NOMO-1 (cell line): ENCODE measurements at regions not wholly inside any gene's neighbourhood (a gene's known extent, or its start where the extent isn't known, plus 50 kb on each side); places are given as distances from the start of the nearest gene placed in this dataset.
A peak's percentile ranks its signal among the peaks of the same experiment; 100 is the strongest.

Source experiments
- DNase-seq, 2 experiments: peaks; one replicate each; lab custom pipeline; 2025; ENCODE audit not compliant: unreplicated experiment in 2 of 2; lab: John Stamatoyannopoulos, UW

DNA sequence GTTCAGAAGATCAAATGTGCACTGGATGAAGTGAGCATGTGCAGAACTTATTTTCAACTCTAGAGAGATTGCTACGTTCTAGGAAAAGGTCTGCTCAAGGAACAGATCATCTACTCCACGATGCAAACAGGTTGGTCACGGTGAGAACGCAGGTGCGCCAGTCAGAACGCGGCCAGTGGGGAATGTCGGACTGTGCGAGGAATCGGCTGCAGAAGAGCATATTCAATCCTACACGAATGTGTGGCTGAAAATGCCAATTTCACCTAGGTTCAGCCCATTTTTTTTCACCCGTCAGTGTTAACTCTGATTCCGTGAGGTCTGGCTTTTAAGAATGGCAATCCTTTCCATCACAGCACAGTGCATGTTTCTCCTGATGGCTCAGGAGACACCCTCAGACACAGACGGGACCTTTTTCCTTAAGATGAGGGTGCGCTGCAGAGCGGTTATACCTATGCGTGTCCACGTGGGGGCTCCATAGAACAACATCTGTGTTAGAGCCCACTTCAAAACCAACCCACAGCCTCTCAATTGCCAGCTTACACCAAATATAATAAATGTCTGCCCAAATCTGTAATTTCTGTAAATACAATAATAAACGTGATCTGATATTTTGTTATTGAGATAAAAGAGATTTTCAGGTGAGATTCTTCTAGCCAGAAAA lies 250.4 kb downstream of the FOXA2 start:
- DNase-seq: peak; percentile 14 to 47

DNA sequence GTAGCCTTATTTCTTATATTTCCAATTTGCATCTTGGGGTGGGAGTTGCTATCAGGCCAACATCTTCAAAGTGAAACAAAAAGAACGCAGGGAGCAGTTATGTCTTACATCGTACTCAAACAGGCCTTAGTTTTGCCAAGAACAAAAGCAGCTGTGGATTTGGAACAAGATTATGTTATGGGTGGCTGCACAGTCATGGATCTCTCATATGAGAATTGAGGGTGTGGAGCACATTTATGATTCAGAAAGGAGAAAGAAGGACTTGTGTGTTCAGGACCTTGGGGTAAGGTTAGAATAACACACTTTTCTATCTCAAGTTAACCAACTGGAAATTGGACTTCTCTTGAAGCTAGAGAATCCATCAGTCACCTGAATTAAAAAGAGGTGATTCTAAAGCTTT lies 259.9 kb downstream of the FOXA2 start:
- no peak for DNase-seq

DNA sequence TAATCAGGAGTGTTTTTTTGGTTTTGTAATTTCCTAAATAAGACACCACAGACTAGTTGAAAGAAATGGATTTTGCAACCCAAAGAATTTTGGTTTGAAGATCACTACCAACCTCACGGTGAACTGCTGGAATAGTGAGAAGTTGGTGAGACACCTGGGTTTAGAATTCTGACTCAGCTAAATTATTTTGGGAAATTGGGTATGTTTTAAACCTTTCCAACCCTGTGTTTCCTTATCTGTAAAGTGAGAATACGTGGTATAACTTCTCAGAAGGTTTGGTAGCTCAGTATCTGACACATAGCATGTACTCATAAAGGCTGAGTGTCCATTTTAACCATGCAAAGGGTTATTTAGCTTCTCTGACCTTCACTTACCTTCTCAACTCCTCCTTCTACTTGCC lies 261.9 kb downstream of the FOXA2 start:
- no peak for DNase-seq

DNA sequence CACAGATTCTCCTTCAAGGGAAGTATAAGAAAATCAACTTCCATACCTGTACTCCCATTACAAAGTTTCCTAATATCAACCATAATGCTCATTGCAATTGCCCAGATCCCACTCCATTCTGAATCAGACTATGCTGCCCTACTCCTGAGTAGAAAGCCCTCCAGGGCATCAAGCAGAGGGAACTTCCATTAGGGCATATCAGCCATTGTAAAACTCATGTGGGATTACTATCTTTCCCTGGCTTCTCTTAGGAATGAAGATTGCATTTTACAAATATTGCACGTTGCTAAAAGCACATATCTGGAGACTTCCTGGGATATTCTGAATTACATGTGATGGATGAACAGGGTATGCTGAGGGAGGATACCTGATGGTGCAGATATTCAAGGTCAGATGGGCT lies 263.2 kb downstream of the FOXA2 start:
- DNase-seq: no peak

DNA sequence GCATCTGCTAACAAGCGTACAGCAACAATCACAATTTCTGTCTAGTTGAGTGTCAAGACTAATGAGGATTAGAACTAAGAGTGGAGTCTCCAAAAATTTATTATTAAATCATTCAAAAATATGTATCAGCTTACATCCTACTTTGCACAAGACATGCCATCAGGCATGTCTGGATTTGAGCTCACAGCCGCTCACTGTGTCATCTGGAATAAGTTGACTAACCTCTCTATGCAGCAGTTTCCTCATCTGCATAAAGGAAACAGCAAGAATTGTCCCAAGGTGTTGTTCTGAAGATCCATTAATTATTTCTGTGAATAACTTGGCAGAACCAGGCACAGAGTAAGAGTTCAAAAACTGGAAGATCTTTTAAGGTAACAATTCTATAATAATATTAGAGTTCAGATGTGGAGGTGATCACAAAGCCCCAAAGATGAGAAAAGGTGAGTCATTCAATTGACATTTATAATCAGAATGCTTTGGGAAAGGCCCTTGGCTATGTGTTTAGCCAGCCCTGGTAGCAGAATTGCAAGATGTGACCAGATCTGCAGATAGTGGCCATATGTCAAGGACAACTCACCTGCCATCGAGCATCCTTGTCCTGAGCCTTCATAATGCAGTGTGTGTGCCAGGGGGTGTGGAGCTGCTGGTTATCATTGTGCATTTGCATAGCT lies 264.0 kb downstream of the FOXA2 start:
- DNase-seq: no peak

DNA sequence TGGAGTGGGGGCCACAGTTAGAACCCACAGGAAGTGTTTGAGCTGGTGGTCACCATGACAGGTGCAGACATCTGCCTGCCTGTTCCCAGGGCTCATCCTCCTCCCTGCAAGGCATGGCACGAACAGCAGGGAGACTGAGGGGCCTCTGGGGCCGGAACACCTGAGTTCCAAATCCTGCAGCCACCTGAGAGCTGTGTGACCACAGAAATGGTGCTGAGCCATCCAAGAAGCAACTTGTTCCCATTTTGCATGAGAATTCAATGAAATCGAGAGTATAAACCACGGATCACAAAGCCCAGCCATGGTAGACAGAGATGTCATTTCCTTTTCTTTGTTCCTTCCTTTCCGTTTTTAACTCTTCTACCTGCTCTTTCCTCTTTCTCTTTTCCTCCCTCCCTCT lies 268.6 kb downstream of the FOXA2 start:
- no peak for DNase-seq

DNA sequence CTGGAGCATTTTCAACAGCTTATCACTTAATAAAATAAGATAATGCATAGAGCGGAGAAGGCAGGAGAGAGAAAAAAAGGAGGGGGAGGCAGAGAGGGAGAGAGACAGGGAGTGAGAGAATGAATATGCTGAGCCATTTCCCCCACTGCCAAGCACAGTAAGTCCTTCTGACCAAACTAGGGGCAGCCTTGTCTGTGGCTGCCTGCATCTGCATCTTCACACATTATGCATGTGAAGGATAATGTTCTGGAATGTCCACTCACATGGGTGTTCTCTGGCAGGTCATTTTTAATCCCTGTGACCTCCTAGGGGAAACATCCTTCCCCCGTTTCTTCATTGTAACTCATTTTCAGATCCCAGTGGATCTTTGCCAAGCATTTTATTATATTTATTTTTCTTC lies 269.3 kb downstream of the FOXA2 start:
- no peak for DNase-seq

DNA sequence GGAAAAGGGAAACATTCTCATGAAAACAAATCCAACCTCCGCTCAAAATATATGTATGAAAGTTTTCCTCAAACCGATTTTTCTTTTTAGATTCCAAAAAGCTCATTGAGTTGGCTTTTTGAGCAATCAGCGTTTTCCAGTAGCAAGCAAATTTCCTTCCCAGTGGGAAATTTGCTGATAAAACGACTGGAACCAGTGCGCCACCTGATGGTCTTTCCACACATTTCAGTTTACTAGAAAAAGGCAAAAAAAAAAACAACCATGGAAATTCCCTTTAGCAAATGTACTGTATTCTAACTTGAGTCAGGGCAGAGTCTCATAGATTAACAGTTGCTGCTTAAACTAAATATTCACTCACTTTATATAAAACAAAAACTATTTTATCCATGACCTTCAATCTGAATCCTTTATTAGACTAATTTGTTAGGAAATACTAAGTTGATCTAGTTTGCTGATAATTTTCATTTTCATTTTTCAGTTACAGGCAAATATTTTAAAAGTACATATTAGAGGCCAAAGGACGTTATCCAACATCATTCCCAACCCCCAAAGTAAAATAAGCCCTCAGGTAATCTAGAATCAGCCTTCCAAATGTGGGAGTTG lies 271.5 kb downstream of the FOXA2 start:
- DNase-seq: no peak

DNA sequence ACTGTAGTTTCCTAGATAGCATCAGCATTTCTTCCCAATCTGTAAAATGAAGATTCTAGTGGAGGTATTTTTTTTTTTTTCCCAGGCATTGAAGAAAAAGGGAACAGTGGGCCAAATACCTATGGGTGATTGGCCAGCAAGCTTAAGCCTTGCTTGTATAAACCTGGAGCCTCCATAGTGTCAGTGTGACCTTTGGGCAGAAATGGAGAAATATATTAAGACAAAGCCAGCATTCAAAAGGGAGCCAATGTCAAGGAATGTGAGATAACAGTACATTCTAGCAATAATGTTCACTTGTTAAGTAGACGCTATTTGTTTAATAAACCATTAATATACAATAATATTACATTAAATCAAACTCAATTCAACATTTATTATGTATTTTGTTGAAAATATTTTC lies 275.4 kb downstream of the FOXA2 start:
- DNase-seq: no peak

DNA sequence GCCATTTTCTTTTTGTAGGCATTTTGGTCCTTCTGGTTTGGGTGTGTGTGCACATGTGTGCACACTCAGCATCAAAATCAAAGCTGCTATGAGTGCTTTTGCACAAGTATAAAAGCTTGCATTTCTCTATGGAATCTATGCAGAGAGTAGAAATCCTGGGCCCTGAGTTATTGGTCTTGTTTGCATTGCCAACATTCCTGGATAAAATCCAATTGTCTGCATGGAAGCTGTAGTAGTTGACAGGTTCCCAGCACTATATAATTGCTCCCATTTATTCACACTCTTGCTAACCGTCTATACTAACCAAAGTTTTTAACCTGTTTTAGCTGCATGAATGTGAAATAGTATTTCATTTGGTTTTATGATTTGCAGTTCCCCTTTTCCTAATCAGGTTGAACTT lies 277.0 kb downstream of the FOXA2 start:
- DNase-seq: no peak

DNA sequence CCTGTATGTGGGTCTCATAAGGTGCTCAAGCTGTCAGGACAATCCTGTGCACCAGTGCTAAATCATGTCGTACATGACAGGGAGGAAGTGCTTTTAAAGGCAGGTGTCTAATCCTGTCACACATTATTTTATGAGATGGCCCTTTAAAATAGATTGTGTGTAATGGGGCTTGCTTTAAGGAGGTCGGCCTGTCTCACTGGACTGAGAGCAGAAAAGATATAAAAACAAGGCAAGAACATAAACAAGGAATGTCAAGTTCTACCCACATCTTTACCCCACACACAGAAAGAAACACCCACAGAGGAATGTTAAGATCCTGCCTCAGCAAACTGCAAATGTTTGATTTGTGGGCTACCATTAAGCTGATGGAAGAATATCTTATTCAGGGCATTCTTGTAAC lies 279.0 kb downstream of the FOXA2 start:
- no peak for DNase-seq

DNA sequence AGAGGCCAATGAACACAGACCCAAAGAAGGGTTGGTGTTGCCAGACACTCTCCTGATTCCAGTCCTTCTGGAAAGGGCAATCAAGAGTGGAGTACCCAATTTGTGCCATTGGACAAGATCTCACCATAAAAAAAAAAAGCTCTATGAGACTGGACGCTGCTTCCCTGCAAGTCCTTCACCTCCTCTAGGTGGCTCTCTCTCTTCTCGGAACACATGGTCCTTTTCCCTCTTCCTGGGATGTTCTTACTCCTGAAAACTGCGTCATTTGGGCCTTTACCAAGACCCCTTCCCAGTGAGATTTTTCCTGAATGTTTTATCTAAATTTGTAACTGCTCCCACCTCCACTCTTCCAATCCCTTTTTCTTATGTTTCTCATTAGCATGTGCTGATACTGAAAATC lies 280.8 kb downstream of the FOXA2 start:
- no peak for DNase-seq

DNA sequence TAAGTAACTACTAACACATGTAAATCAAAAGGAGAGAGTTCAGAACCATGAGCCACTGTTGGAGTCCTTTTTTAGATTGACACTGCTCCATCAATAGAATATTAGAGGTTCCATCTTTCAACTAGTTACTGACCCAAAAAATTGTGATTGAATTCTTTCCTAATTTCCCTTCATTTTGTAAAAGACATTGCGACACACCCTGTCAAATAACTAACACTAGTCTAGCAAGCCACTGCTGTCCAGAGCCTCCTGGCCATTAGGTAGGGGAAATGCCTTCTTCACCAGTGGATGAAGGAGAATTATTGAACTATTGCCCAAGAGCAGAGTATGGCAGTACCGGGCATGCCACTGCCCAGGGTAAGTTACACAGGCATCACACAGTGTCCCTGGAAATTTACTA lies 282.3 kb downstream of the FOXA2 start:
- DNase-seq: no peak

DNA sequence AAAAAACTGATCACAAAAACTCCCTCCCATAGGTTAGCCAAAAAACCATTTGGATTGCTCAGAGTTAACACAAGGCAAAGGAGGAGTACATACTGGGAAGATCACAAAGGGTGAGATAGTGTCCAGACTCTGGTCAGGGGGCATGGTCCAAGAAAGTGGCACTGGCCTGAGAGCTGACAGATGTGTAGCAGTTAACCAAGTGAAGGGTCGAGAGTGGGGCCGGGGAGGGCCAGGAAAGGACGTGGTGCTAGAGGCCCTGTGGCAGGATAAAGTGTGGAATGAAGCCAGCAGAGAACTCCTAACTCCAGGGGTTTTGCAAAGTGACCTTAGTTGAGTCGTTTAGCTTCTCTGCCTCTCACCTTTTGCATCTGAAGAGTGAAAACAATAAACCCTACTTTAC lies 290.5 kb downstream of the FOXA2 start:
- DNase-seq: no peak

DNA sequence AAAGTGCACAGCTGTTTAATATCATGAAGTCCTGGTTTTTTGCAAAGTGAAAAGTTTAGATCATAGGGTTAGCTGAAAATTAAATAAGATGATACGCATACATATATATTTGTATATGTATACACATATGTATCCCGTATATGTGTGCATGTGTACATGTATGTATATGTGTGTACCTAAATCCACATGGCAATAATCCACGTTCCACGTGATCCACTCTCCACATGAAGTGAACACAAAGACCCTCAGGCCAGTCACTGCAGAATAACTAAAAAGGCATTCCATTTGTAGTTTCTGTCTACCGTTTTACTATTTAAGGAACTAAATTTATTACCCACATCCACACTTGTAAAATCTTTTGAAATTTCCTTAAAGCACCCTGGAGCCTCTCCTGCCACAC lies 294.9 kb downstream of the FOXA2 start:
- peak in 1 of 2 experiments; percentile 63 for DNase-seq

DNA sequence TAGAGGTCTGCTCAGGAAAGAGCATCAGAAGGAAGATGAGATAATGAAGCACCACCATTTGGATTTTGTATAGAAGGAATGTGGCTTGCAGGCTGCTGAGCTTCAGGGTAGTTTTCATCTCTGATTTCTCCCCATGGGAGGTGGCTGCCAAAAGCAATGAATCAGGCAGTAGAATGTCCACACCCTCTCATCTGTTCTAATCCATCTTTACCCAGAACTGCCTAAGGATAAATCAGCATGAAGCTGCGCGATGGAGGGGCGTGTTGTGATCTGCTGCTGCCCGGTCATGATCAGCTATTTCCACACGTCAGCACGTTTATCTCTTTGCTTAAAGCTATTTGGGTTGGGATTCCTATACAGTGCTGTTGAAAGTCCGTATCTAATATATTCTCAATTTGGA lies 295.4 kb downstream of the FOXA2 start:
- DNase-seq: no peak

DNA sequence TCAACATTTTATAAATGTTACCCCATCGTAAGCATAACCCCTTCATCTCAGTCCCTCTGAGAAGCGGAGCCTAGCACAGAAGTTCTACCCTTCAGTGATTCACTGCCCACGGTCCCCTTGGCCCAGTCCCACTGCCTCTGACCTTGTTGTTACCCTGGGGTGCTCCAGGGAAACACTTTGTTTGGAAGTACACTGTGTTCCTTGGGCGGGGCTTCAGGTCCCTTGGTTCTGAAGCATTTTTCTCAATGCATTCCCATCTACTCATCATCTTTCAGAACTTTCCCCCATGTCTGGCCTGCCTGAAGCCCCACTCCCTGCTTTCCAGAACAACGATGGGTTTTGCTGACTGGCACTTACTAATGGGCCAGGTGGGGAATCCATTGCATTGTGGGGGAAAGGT lies 296.2 kb downstream of the FOXA2 start:
- no peak for DNase-seq

DNA sequence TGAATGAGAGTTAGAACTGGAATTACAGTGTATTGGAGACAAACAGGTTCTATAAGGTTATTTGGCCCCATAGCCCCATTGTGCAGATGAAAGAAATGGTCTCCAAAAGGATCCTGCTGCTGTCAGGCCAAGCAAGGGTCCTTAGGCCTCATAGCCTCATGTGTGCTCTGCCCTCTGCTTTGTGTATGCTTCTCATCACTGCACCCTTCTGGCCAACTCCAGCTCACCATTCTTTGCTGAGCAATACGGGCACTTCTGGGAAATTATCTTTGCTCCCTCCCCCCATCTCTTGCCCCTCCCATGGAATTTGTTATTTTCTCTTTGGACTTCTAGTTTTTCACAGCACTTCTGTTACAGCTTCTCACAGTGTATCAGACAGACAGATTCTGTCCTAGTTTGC lies 298.8 kb downstream of the FOXA2 start:
- DNase-seq: no peak

DNA sequence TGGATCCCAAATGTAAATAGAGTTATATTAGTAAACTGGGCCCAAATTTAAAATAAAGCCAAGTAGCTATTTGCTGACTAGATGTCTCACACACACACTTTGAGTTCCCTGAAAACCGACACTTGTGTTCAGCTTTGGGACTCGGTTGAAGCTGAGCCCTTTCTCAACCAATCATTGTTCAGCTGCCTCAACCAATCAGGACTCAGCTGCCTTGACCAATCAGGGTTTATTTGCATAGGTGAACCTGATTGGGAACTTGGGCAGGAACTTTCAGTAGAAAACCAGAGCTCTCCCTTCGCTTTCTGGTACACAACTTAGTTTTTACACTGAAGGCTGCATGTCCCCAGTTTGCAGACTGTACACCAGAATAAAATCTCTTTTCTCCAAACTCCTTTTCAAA lies 301.7 kb downstream of the FOXA2 start:
- no peak for DNase-seq

DNA sequence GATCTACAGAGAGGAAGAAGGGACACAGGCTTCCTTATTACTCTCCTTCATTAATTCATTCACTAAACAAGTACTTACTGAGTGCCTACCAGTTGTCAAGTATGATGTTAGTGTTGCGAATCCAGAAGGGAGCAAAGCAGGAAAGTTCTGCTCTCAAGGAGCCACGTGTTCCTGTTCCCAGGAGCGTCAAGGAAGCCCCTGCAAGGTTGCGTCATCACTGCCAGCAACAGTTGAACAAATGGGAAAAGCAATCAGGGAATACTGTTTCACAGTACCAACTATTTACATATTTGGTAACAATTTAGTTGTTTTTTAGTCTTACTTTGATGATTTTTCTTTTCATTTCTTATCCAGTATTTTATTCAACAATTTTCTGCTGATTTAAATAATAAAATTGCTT lies 310.0 kb downstream of the FOXA2 start:
- DNase-seq: no peak

DNA sequence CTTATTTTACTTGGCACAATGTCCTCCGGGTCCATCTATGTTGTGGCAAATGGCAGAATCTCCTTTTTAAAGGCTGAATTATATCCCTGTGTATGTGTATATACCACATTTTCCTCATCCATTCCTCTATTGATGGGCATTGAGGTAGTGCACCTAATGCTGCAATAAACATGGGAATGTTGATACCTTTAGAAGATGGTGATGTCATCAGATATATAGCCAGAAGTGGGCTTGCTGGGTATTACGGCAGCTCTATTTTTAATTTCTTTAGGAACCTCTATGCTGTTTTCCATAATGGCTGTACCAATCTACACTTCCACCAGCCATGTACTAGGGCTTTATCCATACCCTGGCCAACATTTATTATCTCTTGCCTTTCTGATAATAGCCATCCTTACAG lies 315.7 kb downstream of the FOXA2 start:
- no peak for DNase-seq

DNA sequence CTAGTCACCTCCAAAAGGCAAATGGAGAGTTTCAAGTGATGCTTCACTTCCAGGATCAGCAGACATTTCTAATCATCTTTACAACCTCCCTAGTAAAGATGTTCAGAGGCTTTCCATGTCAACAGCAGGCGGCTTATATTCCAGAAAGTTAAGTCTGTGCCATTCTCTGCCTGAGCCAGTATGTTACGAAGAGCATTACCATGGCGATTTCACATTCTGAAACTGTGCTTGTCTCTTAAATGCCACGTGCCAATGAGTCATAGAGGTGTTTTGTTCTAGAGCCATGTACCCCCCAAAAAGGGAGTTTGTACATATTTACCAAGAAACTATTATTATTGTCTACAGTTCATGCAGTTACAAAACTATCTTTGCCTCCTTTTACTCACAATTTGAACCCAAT lies 319.5 kb downstream of the FOXA2 start:
- DNase-seq: no peak
